IPS-20b (cell line): ENCODE measurements at regions not wholly inside any gene's neighbourhood (a gene's known extent, or its start where the extent isn't known, plus 50 kb on each side); places are given as distances from the start of the nearest gene placed in this dataset.
"Not testable (repeated sequence)": the region's sequence is repeated elsewhere in the genome, so short reads cannot be mapped to it uniquely, and the experiment has no call there.

Experiments
- H3K27ac ChIP-seq: one replicate; pipeline ENCODE4 v1.5.1; 2013; ENCODE audit warnings: low read length
- H3K27me3 ChIP-seq: 2 replicates; pipeline ENCODE4 v1.6.1; 2013; ENCODE audit warnings: mild to moderate bottlenecking, low read length, inconsistent platforms; ENCODE audit not compliant: insufficient read depth
- H3K36me3 ChIP-seq: 2 replicates; pipeline ENCODE4 v1.6.1; 2013; ENCODE audit warnings: low read depth, mild to moderate bottlenecking, inconsistent platforms, low read length, moderate library complexity; ENCODE audit not compliant: insufficient read depth
- H3K4me1 ChIP-seq: 2 replicates; pipeline ENCODE4 v1.6.1; 2013; ENCODE audit warnings: mild to moderate bottlenecking, control low read depth, inconsistent platforms, low read length, moderate library complexity; ENCODE audit not compliant: insufficient read depth
- H3K4me3 ChIP-seq: 2 replicates; pipeline ENCODE4 v1.5.1; 2013; ENCODE audit warnings: mild to moderate bottlenecking, low read length, inconsistent platforms
- H3K9ac ChIP-seq: 2 replicates; pipeline ENCODE4 v1.6.1; 2013; ENCODE audit warnings: low read depth, mild to moderate bottlenecking, inconsistent platforms, low read length, moderate library complexity
- H3K9me3 ChIP-seq: 2 replicates; pipeline ENCODE4 v1.6.1; 2013; ENCODE audit warnings: mild to moderate bottlenecking, low read depth, low read length, inconsistent platforms; ENCODE audit not compliant: insufficient read depth

- not testable (repeated sequence) for H3K4me3 ChIP-seq, H3K4me1 ChIP-seq, H3K27ac ChIP-seq, H3K27me3 ChIP-seq, H3K9ac ChIP-seq, H3K36me3 ChIP-seq, H3K9me3 ChIP-seq
Observed at GRCh38 chrX:31014474-31014873, 57.4 kb downstream of the FTHL17 start.

- no peaks in the 10 kb centered on the region for H3K36me3 ChIP-seq
- no peaks in the 10 kb centered on the region for H3K4me1 ChIP-seq
- no peak overlapping the region for H3K4me3 ChIP-seq
- no peaks in the 10 kb centered on the region for H3K27me3 ChIP-seq
- no peak overlapping the region for H3K9ac ChIP-seq
- no peak overlapping the region for H3K27ac ChIP-seq
- no peaks in the 10 kb centered on the region for H3K9me3 ChIP-seq
Observed at GRCh38 chrX:31012509-31013025, 59.3 kb downstream of the FTHL17 start.

- H3K36me3 ChIP-seq, result no peaks in the 10 kb centered on the region
- no peak overlapping the region for H3K27ac ChIP-seq
- H3K4me1 ChIP-seq, result no peaks in the 10 kb centered on the region
- no peak overlapping the region for H3K4me3 ChIP-seq
- H3K9me3 ChIP-seq, result no peaks in the 10 kb centered on the region
- no peaks in the 10 kb centered on the region for H3K27me3 ChIP-seq
- H3K9ac ChIP-seq, result no peak overlapping the region
Observed at GRCh38 chrX:31007321-31007720, 64.5 kb downstream of the FTHL17 start.

- H3K27ac ChIP-seq, result no peak overlapping the region
- H3K9ac ChIP-seq, result no peak overlapping the region
- no peaks in the 10 kb centered on the region for H3K36me3 ChIP-seq
- no peaks in the 10 kb centered on the region for H3K4me1 ChIP-seq
- H3K4me3 ChIP-seq, result no peak overlapping the region
- no peaks in the 10 kb centered on the region for H3K27me3 ChIP-seq
- no peaks in the 10 kb centered on the region for H3K9me3 ChIP-seq
Observed at GRCh38 chrX:31006027-31006426, 65.8 kb downstream of the FTHL17 start.

GRCh38 chrX:30997411-30997810 lies 74.4 kb downstream of the FTHL17 start:
- no peaks in the 10 kb centered on the region for H3K27me3 ChIP-seq
- H3K27ac ChIP-seq, result no peak overlapping the region
- no peaks in the 10 kb centered on the region for H3K9me3 ChIP-seq
- H3K4me1 ChIP-seq, result no peaks in the 10 kb centered on the region
- no peaks in the 10 kb centered on the region for H3K36me3 ChIP-seq
- H3K4me3 ChIP-seq, result no peak overlapping the region
- no peak overlapping the region for H3K9ac ChIP-seq

GRCh38 chrX:30995705-30996104 lies 76.1 kb downstream of the FTHL17 start:
- Histone ChIP-seq H3K9me3 (no peaks in the 10 kb centered on the region), H3K36me3 (no peaks in the 10 kb centered on the region), H3K9ac (no peak overlapping the region), H3K27ac (no peak overlapping the region), H3K27me3 (no peaks in the 10 kb centered on the region), H3K4me1 (no peaks in the 10 kb centered on the region), H3K4me3 (no peak overlapping the region)

- H3K4me1 ChIP-seq, result no peaks in the 10 kb centered on the region
- no peaks in the 10 kb centered on the region for H3K9me3 ChIP-seq
- H3K4me3 ChIP-seq, result no peak overlapping the region
- H3K9ac ChIP-seq, result no peak overlapping the region
- no peaks in the 10 kb centered on the region for H3K27me3 ChIP-seq
- no peak overlapping the region for H3K27ac ChIP-seq
- no peaks in the 10 kb centered on the region for H3K36me3 ChIP-seq
Observed at GRCh38 chrX:30995060-30995700, 76.7 kb downstream of the FTHL17 start.

GRCh38 chrX:30994018-30994417 lies 77.8 kb downstream of the FTHL17 start:
- H3K36me3 ChIP-seq, H3K9me3 ChIP-seq, H3K4me1 ChIP-seq, H3K27ac ChIP-seq, H3K27me3 ChIP-seq, H3K9ac ChIP-seq, H3K4me3 ChIP-seq: not testable (repeated sequence)

- no peak overlapping the region for H3K9ac ChIP-seq
- H3K4me3 ChIP-seq, result no peak overlapping the region
- H3K9me3 ChIP-seq, result no peaks in the 10 kb centered on the region
- no peak overlapping the region for H3K27ac ChIP-seq
- no peaks in the 10 kb centered on the region for H3K36me3 ChIP-seq
- no peaks in the 10 kb centered on the region for H3K27me3 ChIP-seq
- no peaks in the 10 kb centered on the region for H3K4me1 ChIP-seq
Observed at GRCh38 chrX:30992381-30992904, 79.4 kb downstream of the FTHL17 start.

GRCh38 chrX:30990361-30990760 lies 81.5 kb downstream of the FTHL17 start:
- Histone ChIP-seq H3K36me3 (no peaks in the 10 kb centered on the region), H3K9me3 (no peaks in the 10 kb centered on the region), H3K4me3 (no peak overlapping the region), H3K27ac (no peak overlapping the region), H3K4me1 (no peaks in the 10 kb centered on the region), H3K9ac (no peak overlapping the region), H3K27me3 (no peaks in the 10 kb centered on the region)

GRCh38 chrX:30982467-30982866 lies 89.4 kb downstream of the FTHL17 start:
- no peak overlapping the region for H3K4me3 ChIP-seq
- H3K9me3 ChIP-seq, result no peaks in the 10 kb centered on the region
- no peaks in the 10 kb centered on the region for H3K4me1 ChIP-seq
- no peaks in the 10 kb centered on the region for H3K36me3 ChIP-seq
- H3K27ac ChIP-seq, result no peak overlapping the region
- H3K27me3 ChIP-seq, result no peaks in the 10 kb centered on the region
- H3K9ac ChIP-seq, result no peak overlapping the region

- H3K4me3 ChIP-seq, result no peak overlapping the region
- no peak overlapping the region for H3K27ac ChIP-seq
- no peaks in the 10 kb centered on the region for H3K36me3 ChIP-seq
- H3K4me1 ChIP-seq, result no peaks in the 10 kb centered on the region
- H3K9me3 ChIP-seq, result no peaks in the 10 kb centered on the region
- H3K27me3 ChIP-seq, result no peaks in the 10 kb centered on the region
- H3K9ac ChIP-seq, result no peak overlapping the region
Observed at GRCh38 chrX:30981968-30982367, 89.9 kb downstream of the FTHL17 start.
